Ovary (tissue), 7 donors: ENCODE measurements at regions not wholly inside any gene's neighbourhood (a gene's known extent, or its start where the extent isn't known, plus 50 kb on each side); places are given as distances from the start of the nearest gene placed in this dataset.

Experiments
- DNase-seq, 5 donors: peaks; one replicate each; pipeline ENCODE4 v3.0.0-alpha.2; 2019 to 2020
- H3K27ac ChIP-seq, 2 donors: fragments of 200-600 bp; one replicate each; pipeline versions ENCODE4 v1.5.1 to v1.8.0; 2019 to 2022
- H3K27me3 ChIP-seq: fragments of 200-600 bp; one replicate; pipeline ENCODE4 v1.8.0; 2022
- H3K36me3 ChIP-seq: fragments of 200-600 bp; sonication (generic); one replicate; pipeline ENCODE4 v1.5.1; 2019
- H3K4me1 ChIP-seq: one replicate; pipeline ENCODE4 v1.8.1; 2013; ENCODE audit warnings: mild to moderate bottlenecking, moderate library complexity; ENCODE audit not compliant: insufficient read depth
- H3K4me3 ChIP-seq: fragments of 200-600 bp; sonication (generic); one replicate; pipeline ENCODE4 v1.5.1; 2017
- H3K9me3 ChIP-seq, 2 donors: fragments of 200-600 bp in 1 of 2; sonication (generic) in 1 of 2; one replicate each; pipeline versions ENCODE4 v1.5.1 to v1.8.1; 2013 to 2019; ENCODE audit warnings: mild to moderate bottlenecking in 1 of 2, moderate library complexity in 1 of 2
- CTCF ChIP-seq, 3 donors: fragments of 450-650 bp in 2 of 3; fragments of 200-600 bp in 1 of 3; IDR thresholded peaks; one replicate each; pipeline versions ENCODE4 v1.5.1 to v1.8.0; 2016 to 2022; ENCODE audit warnings: antibody characterized with exemption in 3 of 3, mild to moderate bottlenecking in 1 of 3
- EP300 ChIP-seq: sonication (generic); formaldehyde crosslinking; IDR thresholded peaks from one replicate; pipeline ENCODE4 v1.6.1; 2017; ENCODE audit warnings: antibody characterized with exemption
- POLR2A ChIP-seq: fragments of 450-650 bp; IDR thresholded peaks from one replicate; pipeline ENCODE4 v1.6.1; 2017; ENCODE audit warnings: antibody characterized with exemption, mild to moderate bottlenecking, moderate library complexity
- WGBS, 3 donors: extraction: QIAGEN DNeasy Blood & Tissue Kit in 1 of 3; methylation state at CpG; one replicate each; pipeline versions ENCODE4 v1.1.5 to v1.1.7; 2013 to 2017; 5-methylcytosine and 5-hydroxymethylcytosine counted together
- intact Hi-C, 4 donors: fragments of 100-400 bp; cut with DNase I; formaldehyde crosslinking; loops; one replicate each; pipeline versions ENCODE4 v1.11.0 to v1.15.1; 2022 to 2023
- donor health status: DM: no; HTN: no; CAD: no; lungs with moderate emphysema.
- donor health status: DM: no; HTN: no; CAD: no.
- donor health status: Bipolar disorder and iron deficiency.
- donor health status: DM: no; HTN: no; CAD: no.
- donor health status: DM: yes; HTN: yes; CAD: no.

DNA sequence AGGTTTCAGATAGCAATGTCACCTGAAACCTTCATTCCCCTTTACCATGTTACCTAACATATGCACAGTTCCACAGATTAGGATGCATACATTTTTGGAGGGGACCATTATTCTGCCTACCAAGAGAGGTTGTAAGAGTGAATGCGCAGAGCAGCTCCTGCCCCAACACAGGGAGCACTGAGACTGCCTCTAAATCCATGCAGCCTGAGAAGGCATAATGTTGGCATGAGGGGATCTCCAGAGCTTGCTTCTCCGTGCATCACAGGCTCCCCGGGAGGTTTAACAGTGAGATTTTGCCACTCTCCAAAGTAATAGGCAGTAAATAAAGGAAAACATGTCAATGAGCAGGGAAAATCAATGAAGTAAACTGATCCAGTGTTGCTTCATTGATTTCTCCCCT lies 410.8 kb downstream of the PCDH7 start:
- intact Hi-C loops: no loop called here
- no peaks in the 10 kb centered on the region for H3K9me3 ChIP-seq
- no peaks in the 10 kb centered on the region for H3K4me1 ChIP-seq
- no peak for TF ChIP-seq POLR2A
- no peak for TF ChIP-seq EP300
- TF ChIP-seq CTCF (IDR thresholded peaks at IDR 0.05): no peak
- H3K27ac ChIP-seq: no peak overlapping the region
- no peak for DNase-seq
- H3K4me3 ChIP-seq: no peak overlapping the region
- H3K36me3 ChIP-seq: no peaks in the 10 kb centered on the region
- WGBS, 3 donors: 84 to 88% (median 85%) methylated on average over 3 of the region's 3 CpGs
- no peaks in the 10 kb centered on the region for H3K27me3 ChIP-seq

- Histone ChIP-seq H3K27ac (no peak overlapping the region), H3K27me3 (no peaks in the 10 kb centered on the region), H3K9me3 (no peaks in the 10 kb centered on the region), H3K36me3 (no peaks in the 10 kb centered on the region), H3K4me1 (no peaks in the 10 kb centered on the region), H3K4me3 (no peak overlapping the region)
- TF ChIP-seq POLR2A: no peak
- no peak for TF ChIP-seq EP300
- TF ChIP-seq CTCF (IDR thresholded peaks at IDR 0.05): no peak
- intact Hi-C loops: no loop called here
- no peak for DNase-seq
- 80 to 91% (median 81%) methylated on average over 1 of the region's 1 CpG for WGBS, 3 donors
Measured at GRCh38 chr4:31134720-31135119, 414.6 kb downstream of the PCDH7 start.

- TF ChIP-seq EP300 (no peak), CTCF (IDR thresholded peaks at IDR 0.05) (no peak), POLR2A (no peak)
- Histone ChIP-seq H3K9me3 (no peaks in the 10 kb centered on the region), H3K27ac (no peak overlapping the region), H3K36me3 (no peaks in the 10 kb centered on the region), H3K4me1 (no peaks in the 10 kb centered on the region), H3K4me3 (no peak overlapping the region), H3K27me3 (no peaks in the 10 kb centered on the region)
- no peak for DNase-seq
- intact Hi-C loops: no loop called here
- WGBS, 3 donors: 82 to 88% (median 83%) methylated on average over 1 of the region's 1 CpG
Measured at GRCh38 chr4:31139767-31140166, 419.6 kb downstream of the PCDH7 start.

- Histone ChIP-seq H3K27ac (no peak overlapping the region), H3K9me3 (no peaks in the 10 kb centered on the region), H3K36me3 (no peaks in the 10 kb centered on the region), H3K4me3 (no peak overlapping the region), H3K4me1 (no peaks in the 10 kb centered on the region), H3K27me3 (no peaks in the 10 kb centered on the region)
- intact Hi-C loops: no loop called here
- TF ChIP-seq CTCF (IDR thresholded peaks at IDR 0.05) (no peak), POLR2A (no peak)
- 60 to 70% (median 68%) methylated on average over 4 of the region's 4 CpGs for WGBS, 3 donors
- no peak for DNase-seq
Measured at GRCh38 chr4:31141095-31141831, 421.1 kb downstream of the PCDH7 start.
